HCT116 (cell line): ENCODE measurements at regions not wholly inside any gene's neighbourhood (a gene's known extent, or its start where the extent isn't known, plus 50 kb on each side); places are given as distances from the start of the nearest gene placed in this dataset.
A peak's percentile ranks its signal among the peaks of the same experiment; 100 is the strongest.
"Not testable (repeated sequence)": the region's sequence is repeated elsewhere in the genome, so short reads cannot be mapped to it uniquely, and the experiment has no call there.

Experiments
- ATAC-seq: fragments of 200-7000 bp; cut with Tn5 transposase; 2 replicates; pipeline ENCODE4 v1.9.1; 2020; ENCODE audit warnings: mild to moderate bottlenecking, moderate library complexity
- BruUV-seq: library from RNA; stranded (reverse); fragments of 400-500 nt; replicated peaks from 2 replicates; lab custom pipeline; 2021; lab: Mats Ljungman, UMichigan
- CTCF ChIA-PET: fragments of 300-600 bp; sonication (Branson Sonifier 250); formaldehyde crosslinking; loops from one replicate; lab custom pipeline; 2021; ENCODE audit warnings: antibody characterized with exemption; lab: Charles Lee
- POLR2A ChIA-PET: fragments of 300-600, 350-600 bp; sonication (Branson Sonifier 250); formaldehyde crosslinking; loops from one replicate; lab custom pipeline; 2021; ENCODE audit warnings: antibody characterized with exemption; lab: Charles Lee
- RAD21 ChIA-PET, 2 experiments: fragments of 300-600 bp; sonication (Branson Sonifier 250); formaldehyde crosslinking; loops; one replicate each; lab custom pipeline; 2023; ENCODE audit warnings: low total read pairs in 2 of 2; ENCODE audit not compliant: uncharacterized antibody in 2 of 2, unreplicated experiment in 2 of 2, low non-redundant PET in 1 of 2; lab: Charles Lee
- DNase-seq: peaks from one replicate; pipeline ENCODE4 v3.0.0-alpha.2; 2010; ENCODE audit warnings: low read depth, low spot score
- H2AFZ ChIP-seq: fragments of 200-600 bp; shearing (Covaris generic), sonication (generic); 2 replicates; pipeline ENCODE4 v1.6.1; 2017; ENCODE audit warnings: low read depth, mixed run types, mixed read lengths, antibody characterized with exemption, low read length; ENCODE audit not compliant: poor library complexity, severe bottlenecking
- H3K27ac ChIP-seq: 2 replicates; pipeline ENCODE4 v1.5.1; 2012; ENCODE audit warnings: low read depth, low read length
- H3K27me3 ChIP-seq: fragments of 200-600 bp; sonication (generic); 2 replicates; pipeline ENCODE4 v1.6.1; 2016; ENCODE audit warnings: mixed run types, low read length, mixed read lengths; ENCODE audit not compliant: insufficient read depth
- H3K36me3 ChIP-seq, 2 experiments: fragments of 200-500 bp in 1 of 2; fragments of 200-600 bp in 1 of 2; sonication (Bioruptor generic) in 1 of 2; sonication (generic) in 1 of 2; 2 replicates each; pipeline versions ENCODE4 v1.5.1 to v1.6.1; 2014 to 2016; ENCODE audit warnings: low read length in 2 of 2, inconsistent platforms in 1 of 2, mixed read lengths in 1 of 2, mixed run types in 1 of 2; ENCODE audit not compliant: insufficient read depth in 2 of 2, control insufficient read depth in 1 of 2
- H3K4me1 ChIP-seq, 2 experiments: fragments of 200-600 bp in 1 of 2; sonication (generic) in 1 of 2; 2 replicates each; pipeline versions ENCODE4 v1.5.1 to v1.6.1; 2012 to 2017; ENCODE audit warnings: low read length in 2 of 2, inconsistent platforms in 1 of 2, mild to moderate bottlenecking in 1 of 2, mixed read lengths in 1 of 2, mixed run types in 1 of 2, moderate library complexity in 1 of 2; ENCODE audit not compliant: insufficient read depth in 2 of 2, control insufficient read depth in 1 of 2
- H3K4me2 ChIP-seq: fragments of 200-600 bp; sonication (generic); 2 replicates; pipeline ENCODE4 v1.6.1; 2017; ENCODE audit warnings: mixed run types, low read length, mixed read lengths
- H3K4me3 ChIP-seq, 2 experiments: fragments of 200-600 bp in 1 of 2; sonication (generic) in 1 of 2; replicated peaks in 1 of 2; 2 replicates each; pipeline ENCODE4 v1.5.1; 2011 to 2016; ENCODE audit warnings: low read length in 2 of 2, control low read depth in 1 of 2, low read depth in 1 of 2, mild to moderate bottlenecking in 1 of 2, mixed read lengths in 1 of 2, mixed run types in 1 of 2
- H3K79me2 ChIP-seq: fragments of 200-600 bp; sonication (generic); 2 replicates; pipeline ENCODE4 v1.6.1; 2017; ENCODE audit warnings: mild to moderate bottlenecking, mixed run types, low read length, moderate library complexity, mixed read lengths; ENCODE audit not compliant: insufficient read depth
- H3K9ac ChIP-seq: fragments of 200-600 bp; sonication (generic); 2 replicates; pipeline ENCODE4 v1.6.1; 2016; ENCODE audit warnings: low read length, mixed read lengths
- H3K9me2 ChIP-seq: fragments of 200-600 bp; sonication (generic), shearing (Covaris generic); 2 replicates; pipeline ENCODE4 v1.6.1; 2017; ENCODE audit warnings: mixed run types, mild to moderate bottlenecking, moderate library complexity; ENCODE audit not compliant: insufficient read depth
- H3K9me3 ChIP-seq, 2 experiments: fragments of 200-500 bp in 1 of 2; fragments of 200-600 bp in 1 of 2; sonication (Bioruptor generic) in 1 of 2; sonication (generic) in 1 of 2; 2 replicates each; pipeline ENCODE4 v1.6.1; 2014 to 2017; ENCODE audit warnings: low read length in 2 of 2, mixed read lengths in 2 of 2, inconsistent platforms in 1 of 2, low read depth in 1 of 2, mild to moderate bottlenecking in 1 of 2, mixed run types in 1 of 2, moderate library complexity in 1 of 2; ENCODE audit not compliant: control insufficient read depth in 1 of 2, insufficient read depth in 1 of 2
- H4K20me1 ChIP-seq: fragments of 200-600 bp; sonication (generic), shearing (Covaris generic); 2 replicates; pipeline ENCODE4 v1.6.1; 2017; ENCODE audit warnings: mixed run types, mild to moderate bottlenecking, moderate library complexity; ENCODE audit not compliant: insufficient read depth
- ATF3 ChIP-seq: IDR thresholded peaks from 2 replicates; pipeline ENCODE4 v1.6.1; 2012
- CEBPB ChIP-seq: IDR thresholded peaks from 2 replicates; pipeline ENCODE4 v1.6.1; 2012; ENCODE audit warnings: low read depth
- EGR1 ChIP-seq: IDR thresholded peaks from 2 replicates; pipeline ENCODE4 v1.6.1; 2012; ENCODE audit warnings: low read depth
- EZH2phosphoT487 ChIP-seq: fragments of 200-600 bp; IDR thresholded peaks from 2 replicates; pipeline ENCODE4 v1.6.1; 2018; ENCODE audit warnings: antibody characterized with exemption, borderline replicate concordance
- POLR2A ChIP-seq: IDR thresholded peaks from 2 replicates; pipeline ENCODE4 v1.7.0; 2011; ENCODE audit warnings: borderline replicate concordance; ENCODE audit not compliant: insufficient read depth, insufficient read length; ENCODE audit errors: extremely low read depth
- RAD21 ChIP-seq: IDR thresholded peaks from 2 replicates; pipeline ENCODE4 v1.6.1; 2012; ENCODE audit warnings: low read depth, mild to moderate bottlenecking
- TCF7L2 ChIP-seq: IDR thresholded peaks from 2 replicates; pipeline ENCODE4 v1.7.0; 2011; ENCODE audit warnings: borderline replicate concordance, inconsistent platforms; ENCODE audit not compliant: insufficient read depth, insufficient read length; ENCODE audit errors: extremely low read depth
- intact Hi-C: fragments of 100-400 bp; cut with micrococcal nuclease; formaldehyde crosslinking; loops from 2 replicates; pipeline ENCODE4 v1.10.0; 2022
- TF ChIP-seq, protein P1 (sequence below), 3 experiments: fragments of 200-600 bp in 1 of 3; sonication (generic) in 1 of 3; IDR thresholded peaks in 2 of 3; conservative IDR thresholded peaks in 1 of 3; 2 replicates each; pipeline ENCODE4 v1.5.1; 2012 to 2017; ENCODE audit warnings: low read depth in 2 of 3, low read length in 2 of 3, antibody characterized with exemption in 1 of 3, borderline replicate concordance in 1 of 3, control low read depth in 1 of 3, mild to moderate bottlenecking in 1 of 3, mixed read lengths in 1 of 3, mixed run types in 1 of 3, moderate library complexity in 1 of 3; ENCODE audit not compliant: insufficient read depth in 1 of 3

- ATAC-seq (peak; percentile 97), DNase-seq (peak; percentile 13)
- intact Hi-C loops, result loop anchor here (5.0 kb wide), 1 partner anchor 1337 kb away; no protein-coding TSS in a partner anchor
- no peaks in the 10 kb centered on the region for H3K36me3 ChIP-seq
- H3K4me3 ChIP-seq, result no peak overlapping the region
- no peaks in the 10 kb centered on the region for H3K9me2 ChIP-seq
- no peak for TF ChIP-seq TCF7L2
- no peak for TF ChIP-seq CEBPB
- no peak for TF ChIP-seq ATF3
- TF ChIP-seq POLR2A, result no peak
- TF ChIP-seq, protein P1, sequence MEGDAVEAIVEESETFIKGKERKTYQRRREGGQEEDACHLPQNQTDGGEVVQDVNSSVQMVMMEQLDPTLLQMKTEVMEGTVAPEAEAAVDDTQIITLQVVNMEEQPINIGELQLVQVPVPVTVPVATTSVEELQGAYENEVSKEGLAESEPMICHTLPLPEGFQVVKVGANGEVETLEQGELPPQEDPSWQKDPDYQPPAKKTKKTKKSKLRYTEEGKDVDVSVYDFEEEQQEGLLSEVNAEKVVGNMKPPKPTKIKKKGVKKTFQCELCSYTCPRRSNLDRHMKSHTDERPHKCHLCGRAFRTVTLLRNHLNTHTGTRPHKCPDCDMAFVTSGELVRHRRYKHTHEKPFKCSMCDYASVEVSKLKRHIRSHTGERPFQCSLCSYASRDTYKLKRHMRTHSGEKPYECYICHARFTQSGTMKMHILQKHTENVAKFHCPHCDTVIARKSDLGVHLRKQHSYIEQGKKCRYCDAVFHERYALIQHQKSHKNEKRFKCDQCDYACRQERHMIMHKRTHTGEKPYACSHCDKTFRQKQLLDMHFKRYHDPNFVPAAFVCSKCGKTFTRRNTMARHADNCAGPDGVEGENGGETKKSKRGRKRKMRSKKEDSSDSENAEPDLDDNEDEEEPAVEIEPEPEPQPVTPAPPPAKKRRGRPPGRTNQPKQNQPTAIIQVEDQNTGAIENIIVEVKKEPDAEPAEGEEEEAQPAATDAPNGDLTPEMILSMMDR (IDR thresholded peaks at IDR 0.05 in 2 of 3, conservative IDR thresholded peaks at IDR 0.05 in 1 of 3; ENCODE audit: borderline replicate concordance in 1 of 3, insufficient read depth in 1 of 3, low read depth in 2 of 3, low read length in 2 of 3), result peak in 2 of 3 experiments; percentile 68 to 82; a peak in 4 of 6 replicates
- peak; percentile 46 for TF ChIP-seq RAD21
- no peak for TF ChIP-seq EZH2phosphoT487
- no peak for TF ChIP-seq EGR1
- BruUV-seq, result no TSS peak
- RAD21 ChIA-PET, result no interaction called here
- H3K9ac ChIP-seq, result no peak overlapping the region
- no peaks in the 10 kb centered on the region for H3K9me3 ChIP-seq
- POLR2A ChIA-PET, result no interaction called here
- H3K4me2 ChIP-seq, result no peak overlapping the region
- no peak overlapping the region for H2AFZ ChIP-seq
- no peaks in the 10 kb centered on the region for H3K4me1 ChIP-seq
- no peaks in the 10 kb centered on the region for H4K20me1 ChIP-seq
- no peaks in the 10 kb centered on the region for H3K79me2 ChIP-seq
- CTCF ChIA-PET, result interaction anchor here (0.8 kb wide), 1 partner anchor 11 kb away, joined by 4 read pairs; no protein-coding TSS in a partner anchor
- H3K27ac ChIP-seq, result no peak overlapping the region
- H3K27me3 ChIP-seq, result no peaks in the 10 kb centered on the region
Observed at GRCh38 chr7:136114966-136115762, 138.0 kb upstream of the MTPN start.

GRCh38 chr7:136114467-136114866 is 137.3 kb upstream of the MTPN start:
- H3K9me3 ChIP-seq, H2AFZ ChIP-seq, BruUV-seq, H3K27me3 ChIP-seq, H3K27ac ChIP-seq, H3K36me3 ChIP-seq, CTCF ChIA-PET, POLR2A ChIA-PET, H3K4me2 ChIP-seq, H3K79me2 ChIP-seq, H3K4me3 ChIP-seq, H3K9me2 ChIP-seq, ATAC-seq, DNase-seq, H3K9ac ChIP-seq, RAD21 ChIA-PET, intact Hi-C loops, H3K4me1 ChIP-seq, H4K20me1 ChIP-seq: not testable (repeated sequence)

GRCh38 chr7:136109037-136109436 is 131.9 kb upstream of the MTPN start:
- H3K9ac ChIP-seq, BruUV-seq, H3K36me3 ChIP-seq, DNase-seq, H4K20me1 ChIP-seq, H3K4me3 ChIP-seq, intact Hi-C loops, CTCF ChIA-PET, RAD21 ChIA-PET, H3K79me2 ChIP-seq, ATAC-seq, H3K4me2 ChIP-seq, H3K9me3 ChIP-seq, H3K9me2 ChIP-seq, POLR2A ChIA-PET, H3K4me1 ChIP-seq, H3K27me3 ChIP-seq, H3K27ac ChIP-seq, H2AFZ ChIP-seq: not testable (repeated sequence)
